ENCODE measurements at regions not wholly inside any gene's neighbourhood (a gene's known extent, or its start where the extent isn't known, plus 50 kb on each side); places are given as distances from the start of the nearest gene placed in this dataset.

GRCh38 chr20:10998476-10998875 is 324.7 kb upstream of the JAG1 start:
- no peak overlapping the region for H3K4me3 ChIP-seq (ENCODE audit: control insufficient read depth, low read depth, low read length)
- TF ChIP-seq CTCF (IDR thresholded peaks at IDR 0.05; ENCODE audit: control insufficient read depth, insufficient read depth, low read depth, low read length, missing control alignments): no peak
- no peak for DNase-seq (ENCODE audit: low read depth)

GRCh38 chr20:11000416-11000815 is 326.6 kb upstream of the JAG1 start:
- no peak for TF ChIP-seq CTCF (IDR thresholded peaks at IDR 0.05; ENCODE audit: control insufficient read depth, insufficient read depth, low read depth, low read length, missing control alignments)
- DNase-seq (ENCODE audit: low read depth): no peak
- no peak overlapping the region for H3K4me3 ChIP-seq (ENCODE audit: control insufficient read depth, low read depth, low read length)

GRCh38 chr20:11001302-11001701 is 327.5 kb upstream of the JAG1 start:
- TF ChIP-seq CTCF (IDR thresholded peaks at IDR 0.05; ENCODE audit: control insufficient read depth, insufficient read depth, low read depth, low read length, missing control alignments): no peak
- no peak overlapping the region for H3K4me3 ChIP-seq (ENCODE audit: control insufficient read depth, low read depth, low read length)
- no peak for DNase-seq (ENCODE audit: low read depth)

GRCh38 chr20:11001764-11002540 is 328.2 kb upstream of the JAG1 start:
- TF ChIP-seq CTCF (IDR thresholded peaks at IDR 0.05; ENCODE audit: control insufficient read depth, insufficient read depth, low read depth, low read length, missing control alignments): no peak
- H3K4me3 ChIP-seq (ENCODE audit: control insufficient read depth, low read depth, low read length): no peak overlapping the region
- DNase-seq (ENCODE audit: low read depth): no peak

GRCh38 chr20:11003341-11003740 is 329.5 kb upstream of the JAG1 start:
- no peak for DNase-seq (ENCODE audit: low read depth)
- H3K4me3 ChIP-seq (ENCODE audit: control insufficient read depth, low read depth, low read length): no peak overlapping the region
- no peak for TF ChIP-seq CTCF (IDR thresholded peaks at IDR 0.05; ENCODE audit: control insufficient read depth, insufficient read depth, low read depth, low read length, missing control alignments)

GRCh38 chr20:11008444-11009033 is 334.7 kb upstream of the JAG1 start:
- no peak for DNase-seq (ENCODE audit: low read depth)
- no peak for TF ChIP-seq CTCF (IDR thresholded peaks at IDR 0.05; ENCODE audit: control insufficient read depth, insufficient read depth, low read depth, low read length, missing control alignments)
- no peak overlapping the region for H3K4me3 ChIP-seq (ENCODE audit: control insufficient read depth, low read depth, low read length)

All from AG09309 (cell line).